HL-60 (cell line): ENCODE measurements at regions not wholly inside any gene's neighbourhood (a gene's known extent, or its start where the extent isn't known, plus 50 kb on each side); places are given as distances from the start of the nearest gene placed in this dataset.

Experiments
- DNase-seq, 2 experiments: peaks; one replicate each; pipeline ENCODE4 v3.0.0-alpha.2; 2010 to 2020; ENCODE audit warnings: low read depth in 1 of 2, low spot score in 1 of 2
- H3K27ac ChIP-seq: fragments of 250-450 bp; sonication (Bioruptor Pico); replicated peaks from 2 replicates; pipeline ENCODE4 v1.5.1; 2020; ENCODE audit warnings: mild to moderate bottlenecking, moderate library complexity
- H3K27me3 ChIP-seq: fragments of 250-450 bp; sonication (Bioruptor Pico); 2 replicates; pipeline ENCODE4 v1.5.1; 2021; ENCODE audit warnings: mild to moderate bottlenecking, moderate library complexity; ENCODE audit not compliant: insufficient read depth, poor library complexity, severe bottlenecking
- H3K4me3 ChIP-seq: replicated peaks from 2 replicates; pipeline ENCODE4 v1.5.1; 2011; ENCODE audit warnings: mild to moderate bottlenecking, control low read depth, low read length; ENCODE audit not compliant: insufficient read depth
- GABPA ChIP-seq: IDR thresholded peaks from 2 replicates; pipeline ENCODE4 v1.6.1; 2012; ENCODE audit warnings: low read depth
- POLR2AphosphoS5 ChIP-seq: IDR thresholded peaks from 2 replicates; pipeline ENCODE4 v1.6.1; 2012; ENCODE audit warnings: low read depth
- SPI1 ChIP-seq: IDR thresholded peaks from 2 replicates; pipeline ENCODE4 v1.6.1; 2012; ENCODE audit warnings: low read depth, mild to moderate bottlenecking, borderline replicate concordance
- TF ChIP-seq, protein P1 (sequence below): IDR thresholded peaks from one replicate; pipeline ENCODE4 v1.5.1; 2011; ENCODE audit warnings: low read length, control low read depth, inconsistent platforms; ENCODE audit not compliant: insufficient read depth
- TF ChIP-seq, protein P2 (sequence below): IDR thresholded peaks from 2 replicates; pipeline ENCODE4 v1.6.1; 2012; ENCODE audit warnings: low read depth; ENCODE audit not compliant: insufficient replicate concordance

DNA sequence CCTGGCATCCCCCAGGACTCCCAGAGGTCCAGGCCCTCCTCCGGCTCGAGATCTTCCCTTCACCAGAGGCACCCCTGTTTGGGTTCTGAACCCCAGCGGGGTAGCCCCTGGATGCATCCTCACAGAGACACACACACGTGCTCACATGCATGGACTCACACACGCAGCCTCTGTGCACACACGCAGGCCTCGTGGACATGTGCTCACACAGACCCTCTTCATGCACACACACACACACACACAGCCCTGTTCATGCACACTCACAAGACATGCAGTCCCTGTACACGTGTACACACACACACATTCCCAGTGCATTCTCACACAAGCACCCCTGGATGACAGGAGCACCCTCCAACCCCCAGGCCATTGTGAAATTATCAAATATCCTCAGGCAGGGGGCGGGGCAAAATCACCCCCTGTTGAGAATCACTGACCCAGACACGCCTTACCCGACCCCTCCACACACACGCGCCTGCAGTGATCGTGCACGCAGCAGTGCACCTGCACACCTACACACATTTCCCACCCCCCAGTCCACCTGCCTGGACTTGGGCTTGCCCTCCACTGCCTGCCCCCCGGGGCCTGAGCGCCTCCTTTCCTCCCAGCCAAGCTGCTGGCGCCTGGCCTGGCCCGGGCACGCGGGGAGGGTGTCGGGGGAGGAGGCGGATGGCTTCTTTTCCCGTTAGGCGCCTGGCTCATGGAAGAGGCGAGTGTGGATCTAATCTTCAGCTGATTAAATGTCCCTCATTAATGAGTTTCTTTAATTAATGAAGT, 62.6 kb downstream of the ENGASE start:
- no peak for DNase-seq
- no peak for TF ChIP-seq SPI1
- TF ChIP-seq, protein P1, sequence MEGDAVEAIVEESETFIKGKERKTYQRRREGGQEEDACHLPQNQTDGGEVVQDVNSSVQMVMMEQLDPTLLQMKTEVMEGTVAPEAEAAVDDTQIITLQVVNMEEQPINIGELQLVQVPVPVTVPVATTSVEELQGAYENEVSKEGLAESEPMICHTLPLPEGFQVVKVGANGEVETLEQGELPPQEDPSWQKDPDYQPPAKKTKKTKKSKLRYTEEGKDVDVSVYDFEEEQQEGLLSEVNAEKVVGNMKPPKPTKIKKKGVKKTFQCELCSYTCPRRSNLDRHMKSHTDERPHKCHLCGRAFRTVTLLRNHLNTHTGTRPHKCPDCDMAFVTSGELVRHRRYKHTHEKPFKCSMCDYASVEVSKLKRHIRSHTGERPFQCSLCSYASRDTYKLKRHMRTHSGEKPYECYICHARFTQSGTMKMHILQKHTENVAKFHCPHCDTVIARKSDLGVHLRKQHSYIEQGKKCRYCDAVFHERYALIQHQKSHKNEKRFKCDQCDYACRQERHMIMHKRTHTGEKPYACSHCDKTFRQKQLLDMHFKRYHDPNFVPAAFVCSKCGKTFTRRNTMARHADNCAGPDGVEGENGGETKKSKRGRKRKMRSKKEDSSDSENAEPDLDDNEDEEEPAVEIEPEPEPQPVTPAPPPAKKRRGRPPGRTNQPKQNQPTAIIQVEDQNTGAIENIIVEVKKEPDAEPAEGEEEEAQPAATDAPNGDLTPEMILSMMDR = no peak
- no peak for TF ChIP-seq POLR2AphosphoS5
- TF ChIP-seq, protein P2, sequence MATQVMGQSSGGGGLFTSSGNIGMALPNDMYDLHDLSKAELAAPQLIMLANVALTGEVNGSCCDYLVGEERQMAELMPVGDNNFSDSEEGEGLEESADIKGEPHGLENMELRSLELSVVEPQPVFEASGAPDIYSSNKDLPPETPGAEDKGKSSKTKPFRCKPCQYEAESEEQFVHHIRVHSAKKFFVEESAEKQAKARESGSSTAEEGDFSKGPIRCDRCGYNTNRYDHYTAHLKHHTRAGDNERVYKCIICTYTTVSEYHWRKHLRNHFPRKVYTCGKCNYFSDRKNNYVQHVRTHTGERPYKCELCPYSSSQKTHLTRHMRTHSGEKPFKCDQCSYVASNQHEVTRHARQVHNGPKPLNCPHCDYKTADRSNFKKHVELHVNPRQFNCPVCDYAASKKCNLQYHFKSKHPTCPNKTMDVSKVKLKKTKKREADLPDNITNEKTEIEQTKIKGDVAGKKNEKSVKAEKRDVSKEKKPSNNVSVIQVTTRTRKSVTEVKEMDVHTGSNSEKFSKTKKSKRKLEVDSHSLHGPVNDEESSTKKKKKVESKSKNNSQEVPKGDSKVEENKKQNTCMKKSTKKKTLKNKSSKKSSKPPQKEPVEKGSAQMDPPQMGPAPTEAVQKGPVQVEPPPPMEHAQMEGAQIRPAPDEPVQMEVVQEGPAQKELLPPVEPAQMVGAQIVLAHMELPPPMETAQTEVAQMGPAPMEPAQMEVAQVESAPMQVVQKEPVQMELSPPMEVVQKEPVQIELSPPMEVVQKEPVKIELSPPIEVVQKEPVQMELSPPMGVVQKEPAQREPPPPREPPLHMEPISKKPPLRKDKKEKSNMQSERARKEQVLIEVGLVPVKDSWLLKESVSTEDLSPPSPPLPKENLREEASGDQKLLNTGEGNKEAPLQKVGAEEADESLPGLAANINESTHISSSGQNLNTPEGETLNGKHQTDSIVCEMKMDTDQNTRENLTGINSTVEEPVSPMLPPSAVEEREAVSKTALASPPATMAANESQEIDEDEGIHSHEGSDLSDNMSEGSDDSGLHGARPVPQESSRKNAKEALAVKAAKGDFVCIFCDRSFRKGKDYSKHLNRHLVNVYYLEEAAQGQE = no peak
- no peak for TF ChIP-seq GABPA
- H3K27me3 ChIP-seq = peaks cover 18% of the 10 kb centered on the region
- no peak overlapping the region for H3K27ac ChIP-seq
- no peak overlapping the region for H3K4me3 ChIP-seq

DNA sequence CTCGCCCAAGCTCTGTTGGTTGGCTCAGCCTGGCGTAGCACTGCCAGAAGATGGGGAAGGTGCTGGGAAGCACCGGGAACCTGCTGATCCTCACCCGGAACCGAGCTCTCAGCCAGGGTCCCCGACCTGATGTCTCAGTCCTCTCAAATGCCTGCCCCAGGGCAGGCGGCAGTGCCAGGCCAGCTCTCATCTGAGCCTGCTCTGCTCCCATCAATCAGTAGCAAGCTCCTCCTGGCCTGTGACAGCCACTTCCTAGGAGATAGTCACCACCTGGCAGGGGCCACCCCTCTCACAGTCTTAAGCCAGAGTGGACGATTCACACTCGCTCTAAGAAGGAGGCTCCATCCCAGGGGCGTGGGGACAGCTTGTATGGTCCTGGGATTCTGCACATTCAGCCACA, 62.0 kb downstream of the ENGASE start:
- TF ChIP-seq, protein P2 = no peak
- TF ChIP-seq SPI1 (no peak), GABPA (no peak), POLR2AphosphoS5 (no peak)
- TF ChIP-seq, protein P1 = no peak
- Histone ChIP-seq H3K27me3 (peaks cover 16% of the 10 kb centered on the region), H3K4me3 (no peak overlapping the region), H3K27ac (no peak overlapping the region)
- DNase-seq = no peak
